Esophagus muscularis mucosa (tissue), 4 donors: ENCODE measurements at regions not wholly inside any gene's neighbourhood (a gene's known extent, or its start where the extent isn't known, plus 50 kb on each side); places are given as distances from the start of the nearest gene placed in this dataset.
A peak's percentile ranks its signal among the peaks of the same experiment; 100 is the strongest.

Experiments
- DNase-seq: peaks from one replicate; pipeline ENCODE4 v3.0.0-alpha.2; 2017; ENCODE audit errors: extremely low spot score
- H3K27ac ChIP-seq, 4 donors: fragments of 200-600 bp; sonication (generic); replicated peaks in 1 of 4; 1 replicate in 3 of 4; 2 replicates in 1 of 4; pipeline ENCODE4 v1.5.1; 2016 to 2019; ENCODE audit warnings: mild to moderate bottlenecking in 1 of 4
- H3K27me3 ChIP-seq, 4 donors: fragments of 200-600 bp; sonication (generic); one replicate each; pipeline versions ENCODE4 v1.5.1 to v1.6.0; 2016 to 2019
- H3K36me3 ChIP-seq, 4 donors: fragments of 200-600 bp; sonication (generic); one replicate each; pipeline ENCODE4 v1.5.1; 2016 to 2019
- H3K4me1 ChIP-seq, 4 donors: fragments of 200-600 bp; sonication (generic); one replicate each; pipeline ENCODE4 v1.5.1; 2016 to 2019
- H3K4me3 ChIP-seq, 4 donors: fragments of 200-600 bp; sonication (generic); 1 replicate in 2 of 4; 2 replicates in 2 of 4; pipeline ENCODE4 v1.5.1; 2016 to 2019; ENCODE audit warnings: mild to moderate bottlenecking in 4 of 4, moderate library complexity in 1 of 4
- H3K9me3 ChIP-seq, 4 donors: fragments of 200-600 bp; sonication (generic); 1 replicate in 3 of 4; 2 replicates in 1 of 4; pipeline ENCODE4 v1.5.1; 2016 to 2019
- EP300 ChIP-seq: sonication (generic); formaldehyde crosslinking; IDR thresholded peaks from one replicate; pipeline ENCODE4 v1.6.1; 2017; ENCODE audit warnings: antibody characterized with exemption
- POLR2A ChIP-seq: fragments of 450-650 bp; IDR thresholded peaks from one replicate; pipeline ENCODE4 v1.6.1; 2017; ENCODE audit warnings: antibody characterized with exemption, moderate library complexity, mild to moderate bottlenecking, low read depth
- POLR2AphosphoS5 ChIP-seq, 2 donors: sonication (generic); formaldehyde crosslinking; IDR thresholded peaks; one replicate each; pipeline ENCODE4 v1.6.1; 2017; ENCODE audit warnings: antibody characterized with exemption in 2 of 2
- WGBS: methylation state at CpG from one replicate; pipeline ENCODE4 v1.1.5; 2018; 5-methylcytosine and 5-hydroxymethylcytosine counted together
- intact Hi-C: fragments of 100-400 bp; cut with DNase I; formaldehyde crosslinking; loops from one replicate; pipeline ENCODE4 v1.15.1; 2023
- TF ChIP-seq, protein P1 (sequence below), 3 experiments: fragments of 200-600 bp in 2 of 3; fragments of 450-650 bp in 1 of 3; sonication (generic) in 2 of 3; IDR thresholded peaks; one replicate each; pipeline ENCODE4 v1.5.1; 2017 to 2019; ENCODE audit warnings: antibody characterized with exemption in 3 of 3, mild to moderate bottlenecking in 2 of 3, moderate library complexity in 1 of 3

DNA sequence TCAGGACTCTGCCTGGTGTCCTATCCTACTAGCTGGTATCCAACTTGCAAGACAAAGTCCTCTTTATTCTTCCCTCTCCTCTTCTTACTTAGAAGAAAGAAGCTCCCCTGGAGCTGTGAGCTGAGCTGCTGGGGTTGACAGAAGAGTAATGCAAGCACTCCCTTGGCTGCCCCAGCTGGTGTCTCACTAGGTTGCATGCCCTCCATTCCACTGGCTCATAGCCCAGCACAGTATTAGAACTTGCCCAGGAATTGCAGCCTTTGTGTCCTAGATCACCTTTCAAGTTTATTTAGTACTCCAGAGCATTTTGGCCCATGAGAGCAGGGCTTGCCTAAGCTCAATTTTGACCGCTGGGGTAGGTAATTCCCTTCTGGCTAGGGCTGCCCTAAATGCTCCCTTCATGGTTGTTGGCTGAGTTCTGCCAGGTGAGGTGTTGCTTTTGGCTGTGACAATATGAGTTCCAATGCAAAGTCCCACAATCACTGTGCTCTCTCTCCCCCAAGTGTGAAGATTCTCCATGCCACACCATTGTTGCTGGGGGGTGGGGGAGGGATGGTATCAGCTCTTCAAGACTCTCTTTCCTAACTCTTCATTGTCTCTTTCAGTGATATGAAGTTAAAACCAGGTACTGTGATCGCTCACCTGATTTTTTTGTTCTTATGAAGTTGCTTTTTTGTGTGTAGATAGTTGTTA lies 317.4 kb upstream of the DDHD1 start:
- H3K36me3 ChIP-seq = no peaks in the 10 kb centered on the region
- peaks cover 7 to 27% (median 23%) of the 10 kb centered on the region in 4 donors for H3K4me1 ChIP-seq
- TF ChIP-seq, protein P1, sequence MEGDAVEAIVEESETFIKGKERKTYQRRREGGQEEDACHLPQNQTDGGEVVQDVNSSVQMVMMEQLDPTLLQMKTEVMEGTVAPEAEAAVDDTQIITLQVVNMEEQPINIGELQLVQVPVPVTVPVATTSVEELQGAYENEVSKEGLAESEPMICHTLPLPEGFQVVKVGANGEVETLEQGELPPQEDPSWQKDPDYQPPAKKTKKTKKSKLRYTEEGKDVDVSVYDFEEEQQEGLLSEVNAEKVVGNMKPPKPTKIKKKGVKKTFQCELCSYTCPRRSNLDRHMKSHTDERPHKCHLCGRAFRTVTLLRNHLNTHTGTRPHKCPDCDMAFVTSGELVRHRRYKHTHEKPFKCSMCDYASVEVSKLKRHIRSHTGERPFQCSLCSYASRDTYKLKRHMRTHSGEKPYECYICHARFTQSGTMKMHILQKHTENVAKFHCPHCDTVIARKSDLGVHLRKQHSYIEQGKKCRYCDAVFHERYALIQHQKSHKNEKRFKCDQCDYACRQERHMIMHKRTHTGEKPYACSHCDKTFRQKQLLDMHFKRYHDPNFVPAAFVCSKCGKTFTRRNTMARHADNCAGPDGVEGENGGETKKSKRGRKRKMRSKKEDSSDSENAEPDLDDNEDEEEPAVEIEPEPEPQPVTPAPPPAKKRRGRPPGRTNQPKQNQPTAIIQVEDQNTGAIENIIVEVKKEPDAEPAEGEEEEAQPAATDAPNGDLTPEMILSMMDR (IDR thresholded peaks at IDR 0.05) = peak in 1 of 3 experiments; percentile 26
- TF ChIP-seq EP300 (no peak), POLR2A (no peak), POLR2AphosphoS5 (IDR thresholded peaks at IDR 0.05) (peak; percentile 22 to 40)
- intact Hi-C loops = no loop called here
- no peaks in the 10 kb centered on the region for H3K9me3 ChIP-seq
- 64% methylated on average over 2 of the region's 2 CpGs for WGBS
- DNase-seq = no peak
- no peak overlapping the region for H3K4me3 ChIP-seq
- H3K27ac ChIP-seq = peak overlapping the region in 2 of 4 donors; percentile 20 to 56
- no peaks in the 10 kb centered on the region for H3K27me3 ChIP-seq

DNA sequence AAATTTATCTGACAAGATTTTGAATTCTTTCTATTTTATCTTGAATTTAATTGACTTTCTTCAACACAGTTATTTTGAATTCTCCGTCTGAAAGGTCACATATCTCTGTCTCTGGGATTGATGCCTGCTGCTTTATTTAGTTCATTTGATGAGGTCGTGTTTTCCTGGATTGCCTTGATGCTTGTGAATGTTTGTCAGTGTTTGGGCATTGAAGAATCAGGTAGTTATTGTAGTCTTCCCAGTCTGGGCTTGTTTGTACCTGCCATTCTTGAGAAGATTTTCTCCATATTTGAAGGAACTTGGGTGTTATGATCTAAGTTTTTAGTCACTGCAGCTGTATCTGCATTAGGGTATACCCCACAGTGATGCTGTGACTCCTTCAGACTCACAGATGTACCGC lies 315.8 kb upstream of the DDHD1 start:
- TF ChIP-seq POLR2AphosphoS5 (IDR thresholded peaks at IDR 0.05) (no peak), EP300 (no peak), POLR2A (no peak)
- TF ChIP-seq, protein P1 (IDR thresholded peaks at IDR 0.05) = no peak
- H3K4me3 ChIP-seq = no peak overlapping the region
- no peaks in the 10 kb centered on the region for H3K36me3 ChIP-seq
- 82% methylated on average over 3 of the region's 3 CpGs for WGBS
- no peak overlapping the region for H3K27ac ChIP-seq
- intact Hi-C loops = no loop called here
- H3K4me1 ChIP-seq = peaks cover 7 to 27% (median 23%) of the 10 kb centered on the region in 4 donors
- H3K27me3 ChIP-seq = no peaks in the 10 kb centered on the region
- DNase-seq = no peak
- no peaks in the 10 kb centered on the region for H3K9me3 ChIP-seq

DNA sequence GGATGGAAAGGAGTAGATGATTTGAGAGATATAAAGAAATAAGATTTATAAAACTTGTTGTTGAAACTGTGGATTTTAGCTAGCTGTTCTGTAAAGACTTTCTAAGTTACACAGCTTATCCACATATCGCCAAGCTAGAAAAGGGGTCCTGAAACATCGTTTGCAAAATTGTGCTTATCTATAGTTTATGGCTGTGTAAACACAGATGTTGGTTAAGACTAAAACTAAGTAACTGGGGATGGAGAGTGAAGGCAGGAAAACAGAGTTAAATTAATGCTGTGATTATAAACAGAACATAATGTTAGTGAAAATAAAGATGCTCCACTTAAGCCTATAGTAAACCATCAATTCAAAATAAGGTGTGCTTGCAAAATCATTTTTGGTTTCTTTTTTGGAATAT lies 311.3 kb upstream of the DDHD1 start:
- no peak overlapping the region for H3K27ac ChIP-seq
- no peaks in the 10 kb centered on the region for H3K36me3 ChIP-seq
- TF ChIP-seq POLR2AphosphoS5 (IDR thresholded peaks at IDR 0.05) (no peak), POLR2A (no peak), EP300 (no peak)
- TF ChIP-seq, protein P1 (IDR thresholded peaks at IDR 0.05) = no peak
- 77% methylated on average over 2 of the region's 2 CpGs for WGBS
- H3K4me3 ChIP-seq = no peak overlapping the region
- H3K4me1 ChIP-seq = peaks cover 0 to 16% (median 7%) of the 10 kb centered on the region in 4 donors
- no peaks in the 10 kb centered on the region for H3K27me3 ChIP-seq
- intact Hi-C loops = no loop called here
- H3K9me3 ChIP-seq = no peaks in the 10 kb centered on the region
- no peak for DNase-seq

DNA sequence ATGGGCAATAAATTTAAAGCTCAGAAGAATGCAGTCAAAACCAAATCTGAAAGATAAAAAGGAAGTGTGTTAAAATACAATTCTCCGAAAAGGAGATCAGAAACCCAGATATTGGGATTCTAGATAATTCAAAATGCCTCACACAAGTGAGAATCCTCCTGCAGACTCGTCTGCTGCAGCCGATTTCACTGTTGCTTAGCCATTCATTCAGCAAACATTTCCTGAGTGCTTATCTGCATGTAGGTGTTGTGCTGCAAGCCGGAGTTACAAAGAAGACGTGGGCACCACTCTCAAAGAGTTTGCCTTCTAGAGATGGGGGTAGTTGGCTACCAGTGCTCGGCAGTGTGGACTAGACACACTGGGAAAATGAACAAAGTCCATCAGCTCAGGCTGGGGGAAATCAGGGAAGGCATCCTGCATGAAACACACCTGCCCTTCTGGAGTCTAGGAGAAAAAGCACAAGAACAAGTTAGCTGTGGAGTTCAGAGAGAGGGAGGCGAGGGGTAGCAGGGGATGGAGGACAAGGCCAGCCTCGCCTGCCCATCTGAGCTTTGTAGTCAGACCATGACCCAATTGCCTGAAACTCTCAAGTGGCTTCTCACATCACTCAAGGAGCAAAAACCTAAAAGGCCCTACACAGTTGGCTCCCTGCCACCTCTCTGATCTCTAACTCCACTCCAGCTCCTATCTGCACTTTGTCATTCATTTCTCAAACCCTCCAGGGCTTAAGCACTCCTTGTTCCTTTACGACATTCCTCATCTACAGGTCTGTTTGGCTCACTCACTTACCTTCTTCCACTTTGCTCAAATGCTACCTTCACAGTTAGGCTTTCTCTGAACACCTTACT lies 310.0 kb upstream of the DDHD1 start:
- H3K36me3 ChIP-seq = no peaks in the 10 kb centered on the region
- 90% methylated on average over 9 of the region's 9 CpGs for WGBS
- DNase-seq = no peak
- H3K9me3 ChIP-seq = no peaks in the 10 kb centered on the region
- H3K27ac ChIP-seq = no peak overlapping the region
- H3K4me1 ChIP-seq = peaks cover 0 to 25% (median 13%) of the 10 kb centered on the region in 4 donors
- TF ChIP-seq POLR2AphosphoS5 (IDR thresholded peaks at IDR 0.05) = no peak
- TF ChIP-seq, protein P1 (IDR thresholded peaks at IDR 0.05) = no peak
- TF ChIP-seq EP300 = no peak
- TF ChIP-seq POLR2A = no peak
- H3K27me3 ChIP-seq = no peaks in the 10 kb centered on the region
- intact Hi-C loops = no loop called here
- H3K4me3 ChIP-seq = no peak overlapping the region
